GM12878 (cell line): ENCODE measurements at regions not wholly inside any gene's neighbourhood (a gene's known extent, or its start where the extent isn't known, plus 50 kb on each side); places are given as distances from the start of the nearest gene placed in this dataset.

ENCODE experiments used
- EZH2 ChIP-seq: IDR thresholded peaks from 2 replicates; pipeline ENCODE4 v1.6.1; 2012; ENCODE audit warnings: low read depth, mild to moderate bottlenecking, control low read depth, inconsistent platforms, low read length, borderline replicate concordance; ENCODE audit not compliant: control insufficient read depth
- JUNB ChIP-seq: IDR thresholded peaks from 2 replicates; pipeline ENCODE4 v1.6.1; 2016; ENCODE audit warnings: antibody characterized with exemption, mild to moderate bottlenecking
- TF ChIP-seq, protein P1 (sequence below): IDR thresholded peaks from 2 replicates; pipeline ENCODE4 v1.6.1; 2012; ENCODE audit warnings: low read depth, low read length, improper control_type of control experiment

DNA sequence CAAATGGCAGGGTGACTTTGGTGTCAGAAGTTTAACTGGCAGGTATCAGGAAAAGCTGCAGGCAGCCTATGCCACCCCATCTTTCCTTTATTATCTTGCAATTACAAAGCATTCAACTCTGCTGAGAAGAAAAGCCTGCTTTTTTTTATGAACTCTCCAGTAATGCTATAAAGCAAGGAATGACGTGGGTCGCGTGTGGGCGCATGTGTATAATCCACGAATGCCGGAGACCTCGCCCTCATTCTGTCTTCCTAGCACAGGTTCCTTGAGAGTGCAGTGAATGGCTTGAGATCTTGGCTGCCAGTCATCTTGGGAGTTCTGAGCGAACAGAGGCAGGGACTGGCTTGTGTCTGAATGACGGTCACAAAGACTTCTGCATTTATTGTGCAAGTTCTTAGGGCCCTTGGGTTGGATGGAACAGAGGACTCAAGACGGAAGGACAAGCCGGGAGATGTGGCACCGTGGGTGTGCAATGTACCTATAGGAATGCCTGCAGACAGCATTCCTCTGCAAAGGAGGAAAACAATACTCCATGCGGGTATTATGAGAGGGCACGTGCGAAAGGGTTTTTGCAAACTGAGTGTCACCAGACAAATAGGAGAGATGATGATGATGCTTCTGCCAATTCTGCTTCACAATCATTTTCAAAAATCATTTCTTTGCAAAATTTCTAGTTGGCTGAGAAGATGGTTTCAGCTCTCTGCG lies 96.1 kb upstream of the ELAC2 start:
- no peak for TF ChIP-seq EZH2
- no peak for TF ChIP-seq JUNB
- TF ChIP-seq, protein P1, sequence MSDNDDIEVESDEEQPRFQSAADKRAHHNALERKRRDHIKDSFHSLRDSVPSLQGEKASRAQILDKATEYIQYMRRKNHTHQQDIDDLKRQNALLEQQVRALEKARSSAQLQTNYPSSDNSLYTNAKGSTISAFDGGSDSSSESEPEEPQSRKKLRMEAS: no peak
